NCI-H2081 (cell line): ENCODE measurements at regions not wholly inside any gene's neighbourhood (a gene's known extent, or its start where the extent isn't known, plus 50 kb on each side); places are given as distances from the start of the nearest gene placed in this dataset.
"Not testable (repeated sequence)": the region's sequence is repeated elsewhere in the genome, so short reads cannot be mapped to it uniquely, and the experiment has no call there.

Experiments used
- DNase-seq, 2 experiments: peaks; one replicate each; lab custom pipeline; 2025; lab: John Stamatoyannopoulos, UW

DNA sequence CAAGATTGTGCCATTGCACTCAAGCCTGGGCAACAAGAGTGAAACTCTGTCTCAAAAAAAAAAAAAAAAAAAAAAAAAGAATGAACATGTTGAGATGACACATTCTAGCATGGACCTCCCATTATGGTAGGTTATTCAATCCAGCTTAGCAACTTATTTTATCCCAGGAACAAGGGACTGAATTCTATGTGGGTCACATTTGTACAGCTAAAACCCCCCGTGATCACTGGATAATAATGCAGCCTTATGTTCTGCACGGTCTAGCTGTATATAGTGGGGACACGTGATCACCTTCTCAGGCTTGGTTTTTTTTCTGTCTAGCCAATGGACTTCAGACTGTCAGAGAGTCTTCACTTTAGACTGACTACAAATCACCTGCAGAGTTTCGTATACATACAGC lies 115.2 kb upstream of the FRG1 start:
- DNase-seq, result no peak

DNA sequence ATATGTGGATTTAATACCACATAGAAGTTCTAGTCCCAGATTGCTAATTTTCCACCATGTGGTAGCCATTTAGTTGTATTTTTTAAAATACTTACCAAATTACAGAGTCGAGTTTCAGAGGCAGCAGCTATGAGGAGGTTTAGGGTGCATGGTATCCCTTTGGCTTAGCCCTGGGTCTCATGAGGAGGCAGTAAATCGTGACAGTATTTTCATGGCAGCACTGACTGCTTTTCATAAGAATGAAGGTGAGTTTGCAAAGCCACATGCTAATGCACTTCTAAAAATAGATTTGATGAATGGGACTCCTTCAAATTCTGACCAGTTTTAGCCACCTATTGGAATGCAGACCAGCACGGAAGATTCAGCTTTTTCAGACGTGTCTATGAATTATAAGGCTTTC lies 114.0 kb upstream of the FRG1 start:
- no peak for DNase-seq

DNA sequence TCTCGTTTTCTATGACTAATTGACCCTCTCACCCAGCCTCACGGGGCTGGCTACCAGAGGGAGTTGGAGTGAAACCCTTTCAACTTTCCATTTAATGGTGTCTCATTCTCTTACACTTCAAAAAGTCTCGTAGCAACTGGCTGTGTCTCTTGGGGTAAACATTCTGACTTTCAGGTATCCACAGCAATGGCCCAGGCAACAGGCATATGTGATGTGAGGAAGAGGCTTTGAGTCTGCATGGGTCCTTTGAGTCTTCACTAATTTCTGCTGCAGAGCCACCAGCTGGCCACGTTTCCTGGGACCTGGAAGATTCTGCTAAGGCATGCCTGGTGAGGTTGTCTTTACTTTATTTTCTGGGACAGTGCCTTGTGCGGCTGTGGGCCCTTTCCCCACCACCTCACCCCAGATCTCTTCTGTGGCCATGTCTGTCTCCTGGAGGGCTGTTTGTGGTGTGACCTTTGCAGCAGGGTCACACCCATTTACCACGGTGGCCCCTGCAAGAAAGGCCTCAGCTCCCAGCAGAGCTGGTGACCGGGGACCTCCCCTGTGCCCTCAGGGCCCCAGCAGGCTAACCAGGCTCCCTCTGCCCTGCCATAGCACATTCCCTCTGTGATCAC lies 112.5 kb upstream of the FRG1 start:
- DNase-seq, result no peak

DNA sequence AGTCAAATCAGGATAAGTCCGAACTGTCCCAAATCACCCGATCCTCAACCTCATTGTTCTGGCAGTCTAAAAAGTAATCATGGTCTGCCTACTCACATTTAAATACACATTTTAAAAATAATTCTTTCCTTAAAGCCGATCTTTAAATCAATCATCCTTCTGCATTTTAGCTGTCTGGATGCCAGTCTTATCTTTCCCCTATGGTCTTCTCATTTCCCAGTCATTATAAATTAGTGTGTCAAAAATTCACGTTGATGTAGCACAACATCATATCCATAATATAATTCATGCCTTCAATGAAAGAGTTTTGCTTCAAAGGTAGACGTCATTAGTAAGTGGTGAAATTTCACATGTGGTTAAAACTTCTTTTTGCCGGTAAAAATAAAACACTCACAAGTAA lies 108.1 kb upstream of the FRG1 start:
- no peak for DNase-seq

DNA sequence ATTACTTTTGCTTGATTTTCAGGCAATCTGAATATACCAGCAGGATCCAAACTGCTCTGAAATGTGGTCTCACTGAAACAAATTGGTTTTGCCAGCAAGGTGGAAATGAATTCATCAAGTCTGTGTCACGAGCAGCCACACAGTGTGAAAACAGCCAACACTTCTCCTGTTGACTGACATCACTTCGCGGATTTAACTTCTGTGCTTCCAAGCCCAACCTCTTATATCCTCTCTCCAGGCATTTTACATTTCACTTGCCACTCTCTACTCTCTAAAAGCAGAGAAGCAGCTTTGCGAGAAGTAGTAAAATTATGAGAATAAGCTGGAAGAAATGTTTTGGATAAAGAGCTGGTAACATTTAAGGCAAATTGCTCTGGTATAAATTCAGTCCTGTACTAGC lies 106.1 kb upstream of the FRG1 start:
- no peak for DNase-seq

DNA sequence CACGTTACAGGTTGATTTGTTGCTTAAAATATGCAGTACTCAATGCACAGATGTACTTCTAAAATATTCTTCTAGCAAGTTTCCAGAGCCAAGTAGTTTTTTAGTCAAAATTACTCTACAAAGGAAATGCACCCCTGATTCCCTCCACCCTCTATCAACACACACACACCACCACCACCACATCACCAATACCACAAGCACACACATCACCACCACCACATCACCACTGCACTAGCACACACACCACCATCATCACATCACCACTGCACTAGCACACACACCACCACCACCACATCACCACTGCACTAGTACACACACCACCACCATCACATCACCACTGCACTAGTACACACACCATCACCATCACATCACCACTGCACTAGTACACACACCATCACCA lies 105.2 kb upstream of the FRG1 start:
- no peak for DNase-seq

DNA sequence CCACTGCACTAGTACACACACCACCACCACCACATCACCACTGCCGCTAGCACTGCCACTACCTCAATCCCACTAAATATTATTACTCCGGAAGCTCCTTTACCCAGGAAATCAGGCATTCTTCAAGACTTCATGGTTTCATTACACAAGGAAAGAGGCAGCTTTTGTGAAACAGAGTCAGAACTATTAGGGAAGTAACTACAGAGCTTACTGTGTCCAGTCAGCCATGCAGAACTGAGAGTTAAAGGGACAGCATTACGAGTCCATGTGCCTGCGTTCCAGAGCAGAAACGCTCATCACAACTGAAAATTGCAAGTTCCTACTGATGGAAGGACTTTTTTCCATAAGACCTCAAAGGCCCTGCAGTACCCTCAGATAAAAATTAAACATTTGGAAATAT lies 103.2 kb upstream of the FRG1 start:
- no peak for DNase-seq

DNA sequence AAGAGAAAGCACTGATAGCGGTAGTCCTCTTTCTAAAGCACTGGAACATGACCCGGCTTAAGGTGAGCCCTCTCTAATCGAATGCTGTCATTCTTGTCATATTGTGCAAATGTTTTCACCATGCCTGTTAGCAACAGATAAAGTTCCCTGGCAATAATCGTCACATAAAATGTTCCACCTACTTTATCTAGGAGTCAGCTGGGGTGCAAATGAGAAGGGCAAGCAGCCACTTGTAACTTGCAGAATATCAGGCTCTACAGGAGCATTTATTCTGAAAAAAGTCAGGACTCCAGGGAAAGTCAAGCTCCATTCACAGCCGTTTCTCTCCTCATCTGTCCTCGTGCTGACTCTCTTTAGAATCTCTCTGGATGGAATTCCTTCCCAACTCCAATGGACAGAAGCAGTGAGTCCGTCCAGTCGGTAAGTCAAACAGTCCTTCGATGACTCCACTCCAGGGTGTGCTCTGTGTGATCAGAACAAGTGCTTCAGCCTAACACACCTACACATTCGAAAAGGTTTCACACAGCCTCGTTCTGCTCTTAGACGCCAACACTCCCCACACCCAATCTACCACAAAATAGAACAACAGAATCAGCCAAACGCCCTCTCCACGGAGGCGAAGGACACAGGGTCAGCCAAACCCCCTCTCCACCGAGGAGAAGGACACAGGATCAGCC lies 101.7 kb upstream of the FRG1 start:
- no peak for DNase-seq

DNA sequence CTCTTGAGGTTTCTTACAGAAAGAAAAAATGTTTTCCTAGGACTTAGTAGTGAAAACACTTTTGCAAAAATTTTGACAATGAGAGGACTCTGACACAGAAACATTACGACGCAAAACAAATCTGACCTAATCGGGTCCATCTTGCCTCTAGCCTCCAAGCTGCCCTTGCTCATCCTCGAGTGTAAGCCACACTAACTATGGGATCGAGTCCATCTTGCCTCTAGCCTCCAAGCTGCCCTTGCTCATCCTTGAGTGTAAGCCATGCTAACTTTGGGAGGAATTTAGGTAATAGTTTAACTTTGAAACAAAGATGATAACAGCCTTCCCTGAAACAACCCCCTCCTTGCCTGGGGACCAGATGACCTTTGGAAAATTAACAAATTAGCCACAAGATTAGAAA lies 100.3 kb upstream of the FRG1 start:
- DNase-seq, result no peak

DNA sequence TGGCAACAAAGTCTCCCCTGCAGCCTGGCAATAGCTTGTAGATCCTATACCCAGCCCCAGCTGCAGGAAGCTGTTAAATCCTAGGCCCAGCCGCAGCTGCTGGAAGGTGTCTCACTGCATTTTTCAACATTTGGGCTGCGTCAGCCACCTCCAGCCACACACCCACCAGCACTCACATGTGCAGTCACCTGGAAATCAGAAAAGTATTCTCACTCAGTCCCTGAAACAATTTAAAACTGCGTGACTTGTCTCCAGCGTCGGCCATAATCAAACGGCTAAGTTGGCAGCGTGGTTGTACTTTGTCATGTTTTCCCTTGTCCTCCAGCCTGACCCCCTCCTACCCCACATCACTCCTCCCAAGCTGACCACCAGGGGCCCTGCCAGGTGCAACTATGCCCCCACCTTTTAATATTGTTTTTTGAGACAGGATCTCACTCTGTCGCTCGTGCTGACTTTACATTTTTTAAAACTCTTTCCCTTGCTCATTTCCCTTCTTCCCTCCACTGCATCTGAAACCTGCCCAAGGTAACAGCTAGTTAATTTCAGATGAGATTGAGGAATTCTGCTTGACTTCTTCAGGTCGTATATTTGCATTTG lies 97.2 kb upstream of the FRG1 start:
- no peak for DNase-seq

DNA sequence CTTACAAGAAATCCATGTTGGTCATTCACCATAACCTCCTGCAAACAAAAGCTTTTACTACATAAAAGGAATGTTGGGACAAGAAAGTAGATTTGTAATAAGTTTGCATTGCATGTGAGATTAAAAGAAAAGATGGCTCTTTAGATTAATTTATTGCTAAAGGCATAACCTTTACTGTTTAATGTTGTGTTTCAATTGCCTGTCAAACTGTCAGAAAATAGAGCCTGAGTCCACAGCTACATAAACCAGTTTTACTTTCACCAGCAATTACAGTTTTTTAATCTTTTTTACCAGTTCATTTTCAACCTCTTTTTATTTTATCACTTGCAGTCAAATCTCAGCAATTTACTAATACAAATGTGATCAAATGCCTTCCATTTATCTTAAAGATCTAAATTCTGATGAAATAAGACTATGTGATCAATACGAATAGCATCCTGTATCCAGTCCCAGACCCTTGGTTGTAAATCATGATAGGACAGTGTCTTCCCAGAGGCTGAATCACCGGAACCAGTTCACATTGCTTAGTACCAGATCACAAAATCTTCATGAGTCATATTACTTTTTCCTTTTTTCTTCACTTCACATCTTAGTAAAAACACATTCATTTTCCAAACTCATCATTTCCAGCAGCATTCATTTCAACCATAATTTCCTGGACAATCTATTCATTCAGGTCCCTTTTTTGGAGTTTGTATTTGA lies 95.4 kb upstream of the FRG1 start:
- DNase-seq, result no peak

DNA sequence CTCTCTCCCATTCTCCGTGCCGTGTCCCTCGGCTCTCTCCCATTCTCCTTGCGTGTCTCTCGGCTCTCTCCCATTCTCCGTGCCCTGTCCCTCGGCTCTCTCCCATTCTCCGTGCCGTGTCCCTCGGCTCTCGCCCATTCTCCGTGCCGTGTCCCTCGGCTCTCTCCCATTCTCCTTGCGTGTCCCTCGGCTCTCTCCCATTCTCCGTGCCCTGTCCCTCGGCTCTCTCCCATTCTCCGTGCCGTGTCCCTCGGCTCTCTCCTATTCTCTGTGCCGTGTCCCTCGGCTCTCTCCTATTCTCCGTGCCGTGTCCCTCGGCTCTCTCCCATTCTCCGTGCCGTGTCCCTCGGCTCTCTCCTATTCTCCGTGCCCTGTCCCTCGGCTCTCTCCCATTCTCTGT lies 94.6 kb upstream of the FRG1 start:
- not testable (repeated sequence) for DNase-seq

DNA sequence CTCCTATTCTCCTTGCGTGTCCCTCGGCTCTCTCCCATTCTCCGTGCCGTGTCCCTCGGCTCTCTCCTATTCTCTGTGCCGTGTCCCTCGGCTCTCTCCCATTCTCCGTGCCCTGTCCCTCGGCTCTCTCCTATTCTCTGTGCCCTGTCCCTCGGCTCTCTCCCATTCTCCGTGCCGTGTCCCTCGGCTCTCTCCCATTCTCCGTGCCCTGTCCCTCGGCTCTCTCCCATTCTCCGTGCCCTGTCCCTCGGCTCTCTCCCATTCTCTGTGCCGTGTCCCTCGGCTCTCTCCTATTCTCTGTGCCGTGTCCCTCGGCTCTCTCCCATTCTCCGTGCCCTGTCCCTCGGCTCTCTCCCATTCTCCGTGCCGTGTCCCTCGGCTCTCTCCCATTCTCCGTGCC lies 94.1 kb upstream of the FRG1 start:
- DNase-seq, result not testable (repeated sequence)

DNA sequence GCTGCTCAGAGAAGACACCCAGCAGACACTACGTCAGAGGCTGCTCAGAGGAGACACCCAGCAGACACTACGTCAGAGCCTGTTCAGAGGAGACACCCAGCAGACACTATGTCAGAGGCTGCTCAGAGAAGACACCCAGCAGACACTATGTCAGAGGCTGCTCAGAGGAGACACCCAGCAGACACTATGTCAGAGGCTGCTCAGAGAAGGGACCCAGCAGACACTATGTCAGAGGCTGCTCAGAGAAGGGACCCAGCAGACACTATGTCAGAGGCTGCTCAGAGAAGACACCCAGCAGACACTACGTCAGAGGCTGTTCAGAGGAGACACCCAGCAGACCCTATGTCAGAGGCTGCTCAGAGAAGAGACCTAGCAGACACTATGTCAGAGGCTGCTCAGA lies 92.0 kb upstream of the FRG1 start:
- not testable (repeated sequence) for DNase-seq

DNA sequence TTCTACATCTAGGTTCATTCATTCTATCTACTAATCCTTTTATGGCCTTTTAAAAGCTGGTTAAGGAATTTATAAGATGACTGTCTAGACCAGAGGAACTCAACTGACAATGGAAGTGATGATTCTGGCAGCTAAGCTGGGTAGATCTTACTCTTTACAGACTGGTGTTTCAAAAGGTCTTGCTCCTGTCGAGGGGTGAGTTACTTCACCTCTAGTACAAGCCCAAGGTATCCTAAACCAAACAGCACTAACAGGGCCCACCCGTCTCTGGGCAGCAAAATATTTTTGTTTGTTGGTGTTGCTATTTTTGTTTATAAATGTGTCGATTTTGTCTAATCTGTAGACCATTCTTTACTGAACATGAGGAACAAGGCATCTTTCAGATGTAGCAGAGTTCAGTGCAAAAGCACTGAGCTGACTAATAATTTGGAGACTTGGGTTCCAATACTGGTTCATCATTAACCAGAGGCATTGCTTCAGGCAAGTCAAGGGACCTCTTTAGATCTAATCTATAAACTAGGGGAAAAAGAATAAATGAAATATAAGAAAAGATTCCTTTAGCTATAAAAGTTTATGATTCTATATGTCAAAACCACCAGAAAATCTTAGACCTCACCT lies 90.3 kb upstream of the FRG1 start:
- no peak for DNase-seq

DNA sequence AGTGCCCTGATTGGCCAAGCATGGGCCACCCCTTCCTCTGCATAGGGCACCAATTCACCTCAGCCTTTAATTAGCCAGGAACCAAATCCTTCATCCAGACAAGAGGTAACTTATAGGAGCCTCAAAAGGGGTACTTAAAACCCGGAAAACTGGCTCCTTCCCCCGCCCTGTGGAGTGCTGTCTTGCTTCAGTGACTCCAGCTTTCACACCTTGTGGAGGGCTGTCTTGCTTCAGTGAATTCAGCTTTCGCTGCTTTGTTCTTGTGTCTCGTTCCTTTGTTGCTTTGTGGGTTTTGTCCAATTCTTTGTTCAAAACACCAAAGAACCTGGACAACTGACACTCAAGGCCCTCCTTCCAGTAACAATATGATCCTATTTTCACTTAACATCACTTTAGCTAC lies 82.2 kb upstream of the FRG1 start:
- no peak for DNase-seq

DNA sequence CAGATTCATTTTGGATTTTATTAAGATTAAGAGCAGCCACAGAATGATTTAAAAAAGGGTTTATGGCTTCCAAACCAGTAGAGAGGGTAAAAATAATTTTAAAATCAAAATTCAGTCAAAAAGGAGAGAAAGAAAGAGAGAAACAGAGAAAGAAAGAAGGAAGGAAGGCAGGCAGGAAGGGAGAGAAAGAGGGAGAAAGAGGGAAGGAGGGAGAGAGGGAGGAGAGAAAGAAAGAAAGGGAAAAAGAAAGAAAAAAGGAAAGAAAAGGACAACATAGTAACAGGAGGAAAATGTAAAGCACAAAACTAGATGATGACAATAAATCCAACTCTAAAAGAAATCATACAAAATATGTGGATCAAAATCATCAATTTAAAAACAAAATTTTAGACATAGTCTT lies 79.6 kb upstream of the FRG1 start:
- DNase-seq, result no peak

DNA sequence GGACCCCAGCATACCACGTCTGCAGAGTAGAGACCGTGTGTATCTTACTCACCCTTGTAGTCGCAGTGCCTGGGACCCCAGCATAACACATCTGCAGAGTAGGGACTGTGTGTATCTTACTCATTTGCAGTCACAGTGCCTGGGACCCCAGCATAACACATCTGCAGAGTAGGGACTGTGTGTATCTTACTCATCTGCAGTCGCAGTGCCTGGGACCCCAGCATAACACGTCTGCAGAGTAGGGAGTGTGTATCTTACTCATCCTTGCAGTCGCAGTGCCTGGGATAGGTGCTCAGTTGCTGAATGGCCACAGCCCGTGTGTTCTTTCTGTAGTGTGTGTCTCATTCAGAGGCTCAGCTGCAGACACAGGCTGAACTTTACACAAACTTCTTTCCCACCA lies 71.4 kb upstream of the FRG1 start:
- DNase-seq, result no peak

DNA sequence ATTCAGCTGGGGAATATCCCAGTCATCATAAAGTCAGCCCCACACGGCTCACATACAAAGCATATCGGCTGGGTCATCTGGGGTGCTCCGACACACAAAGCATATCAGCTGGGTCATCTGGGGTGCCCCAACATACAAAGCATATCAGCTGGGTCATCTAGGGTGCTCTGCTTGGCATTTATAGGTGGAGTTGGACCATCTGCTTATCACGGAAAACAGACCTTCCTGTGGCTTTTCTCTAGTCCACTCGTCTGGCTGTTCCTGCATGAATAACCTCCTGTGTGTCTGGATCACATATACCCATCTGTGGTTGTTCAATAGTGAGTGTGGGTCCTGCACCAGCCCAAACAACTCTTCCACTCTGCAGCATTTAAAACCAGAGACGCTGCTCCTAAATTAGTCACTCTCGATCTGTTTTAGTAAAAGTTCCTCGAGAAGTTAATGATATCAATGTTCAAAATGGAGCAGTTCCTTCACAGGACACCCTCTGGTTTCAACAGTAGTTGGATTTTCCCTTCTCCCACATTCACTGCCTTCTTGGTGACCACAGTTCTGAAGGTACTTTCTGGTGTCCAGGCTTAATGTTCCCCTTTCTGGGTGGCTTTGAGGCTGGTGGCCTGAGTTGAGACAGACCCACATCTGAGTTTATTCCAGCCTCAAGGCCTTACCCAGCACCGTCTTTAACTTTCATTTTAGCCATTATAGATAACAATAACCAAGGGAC lies 70.0 kb upstream of the FRG1 start:
- no peak for DNase-seq

DNA sequence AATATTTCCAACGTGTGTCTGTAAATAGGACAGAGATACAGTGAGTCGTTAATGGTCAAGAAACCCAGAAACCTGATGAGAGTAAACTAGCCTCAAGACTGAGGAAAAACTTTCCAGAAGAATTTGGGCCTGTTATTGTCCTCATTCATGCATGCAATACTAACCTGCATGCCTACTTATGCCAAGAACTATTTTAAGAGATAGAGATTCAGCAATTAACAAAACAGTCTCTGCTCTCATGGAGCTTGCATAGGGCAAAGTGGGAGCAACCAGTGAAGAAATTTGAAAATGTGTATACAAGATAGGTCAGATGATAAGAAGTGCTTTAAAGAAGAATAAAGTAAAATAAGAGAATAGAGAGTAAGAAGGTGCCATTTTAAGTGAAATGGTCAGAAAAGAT lies 66.1 kb upstream of the FRG1 start:
- DNase-seq, result no peak

DNA sequence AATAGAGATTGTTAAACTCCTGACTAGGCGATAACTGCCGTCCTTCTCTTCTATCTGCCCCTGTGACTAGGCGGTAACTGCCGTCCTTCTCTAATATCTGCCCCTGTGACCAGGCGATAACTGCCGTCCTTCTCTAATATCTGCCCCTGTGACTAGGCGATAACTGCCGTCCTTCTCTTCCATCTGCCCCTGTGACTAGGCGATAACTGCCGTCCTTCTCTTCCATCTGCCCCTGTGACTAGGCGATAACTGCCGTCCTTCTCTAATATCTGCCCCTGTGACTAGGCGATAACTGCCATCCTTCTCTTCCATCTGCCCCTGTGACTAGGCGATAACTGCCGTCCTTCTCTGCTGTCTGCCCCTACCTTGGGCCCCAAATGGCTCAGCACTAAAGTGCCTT lies 59.5 kb upstream of the FRG1 start:
- not testable (repeated sequence) for DNase-seq

DNA sequence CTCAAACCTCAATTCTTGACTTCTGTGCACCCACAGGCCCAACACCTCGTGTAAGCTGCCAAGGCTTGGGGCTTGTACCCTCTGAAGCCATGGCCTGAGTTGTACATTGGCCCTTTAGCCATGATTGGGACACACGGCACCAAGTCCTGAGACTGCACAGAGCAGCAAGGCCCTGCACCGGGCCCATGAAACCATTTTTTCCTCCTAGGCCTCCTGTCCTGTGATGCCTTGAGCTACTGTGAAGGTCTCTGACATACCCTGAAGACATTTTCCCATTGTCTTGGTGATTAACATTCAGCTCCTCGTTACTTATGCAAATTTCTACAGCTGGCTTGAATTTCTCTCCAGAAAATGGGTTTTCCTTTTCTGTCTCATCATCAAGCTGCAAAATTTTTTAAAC lies 52.3 kb upstream of the FRG1 start:
- DNase-seq, result not testable (repeated sequence)
